ENCODE measurements at regions not wholly inside any gene's neighbourhood (a gene's known extent, or its start where the extent isn't known, plus 50 kb on each side); places are given as distances from the start of the nearest gene placed in this dataset.

DNA sequence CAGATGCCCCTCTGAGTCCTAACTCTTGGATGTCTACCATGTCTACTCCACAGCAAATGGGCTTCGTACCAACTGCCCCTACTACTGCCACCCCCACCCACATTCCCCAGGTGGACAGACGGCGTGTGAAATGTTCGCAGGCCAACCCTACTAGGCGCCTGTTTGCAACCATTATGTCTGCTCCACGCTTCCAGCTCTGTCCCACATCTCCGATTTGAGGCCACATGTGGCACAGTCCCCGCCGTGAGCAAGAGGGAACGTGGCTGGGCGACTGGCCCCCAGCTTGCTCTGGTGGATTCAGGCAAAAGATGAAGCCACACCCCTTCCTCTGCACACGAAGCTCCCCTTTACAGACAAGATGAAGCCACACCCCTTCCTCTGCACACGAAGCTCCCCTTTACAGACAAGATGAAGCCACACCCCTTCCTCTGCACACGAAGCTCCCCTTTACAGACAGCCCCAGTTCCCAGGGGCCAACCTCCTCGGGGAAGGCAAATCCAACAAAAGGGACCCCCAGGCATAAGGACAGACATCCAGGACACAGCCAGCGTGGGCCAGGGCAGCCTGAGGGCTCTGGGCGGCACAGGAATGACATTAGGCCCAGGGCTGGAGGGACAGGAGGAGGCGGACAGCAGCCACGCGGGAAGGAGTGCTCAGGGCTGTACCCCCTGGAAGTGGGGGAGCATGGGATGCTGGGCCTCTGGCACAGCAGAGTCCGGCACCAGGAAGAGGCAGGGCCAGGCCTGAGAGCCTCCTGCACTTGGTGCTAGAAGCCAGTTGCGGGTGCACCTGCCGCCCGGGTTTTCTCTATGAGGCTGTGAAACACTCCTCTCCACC is 106.2 kb downstream of the SHANK2 start:
- TF ChIP-seq, protein P1, sequence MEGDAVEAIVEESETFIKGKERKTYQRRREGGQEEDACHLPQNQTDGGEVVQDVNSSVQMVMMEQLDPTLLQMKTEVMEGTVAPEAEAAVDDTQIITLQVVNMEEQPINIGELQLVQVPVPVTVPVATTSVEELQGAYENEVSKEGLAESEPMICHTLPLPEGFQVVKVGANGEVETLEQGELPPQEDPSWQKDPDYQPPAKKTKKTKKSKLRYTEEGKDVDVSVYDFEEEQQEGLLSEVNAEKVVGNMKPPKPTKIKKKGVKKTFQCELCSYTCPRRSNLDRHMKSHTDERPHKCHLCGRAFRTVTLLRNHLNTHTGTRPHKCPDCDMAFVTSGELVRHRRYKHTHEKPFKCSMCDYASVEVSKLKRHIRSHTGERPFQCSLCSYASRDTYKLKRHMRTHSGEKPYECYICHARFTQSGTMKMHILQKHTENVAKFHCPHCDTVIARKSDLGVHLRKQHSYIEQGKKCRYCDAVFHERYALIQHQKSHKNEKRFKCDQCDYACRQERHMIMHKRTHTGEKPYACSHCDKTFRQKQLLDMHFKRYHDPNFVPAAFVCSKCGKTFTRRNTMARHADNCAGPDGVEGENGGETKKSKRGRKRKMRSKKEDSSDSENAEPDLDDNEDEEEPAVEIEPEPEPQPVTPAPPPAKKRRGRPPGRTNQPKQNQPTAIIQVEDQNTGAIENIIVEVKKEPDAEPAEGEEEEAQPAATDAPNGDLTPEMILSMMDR (IDR thresholded peaks at IDR 0.05) = no peak
- TF ChIP-seq POLR2A (IDR thresholded peaks at IDR 0.05) = no peak
